Amniotic epithelial cell (primary cell): ENCODE measurements at regions not wholly inside any gene's neighbourhood (a gene's known extent, or its start where the extent isn't known, plus 50 kb on each side); places are given as distances from the start of the nearest gene placed in this dataset.

Experiments
- DNase-seq: peaks from one replicate; pipeline ENCODE4 v3.0.0-alpha.2; 2010; ENCODE audit warnings: low read depth

- no peak for DNase-seq
Observed at GRCh38 chr3:55242921-55243320, 244.2 kb downstream of the WNT5A start.

- no peak for DNase-seq
Observed at GRCh38 chr3:55241098-55241497, 246.0 kb downstream of the WNT5A start.

GRCh38 chr3:55235416-55235815 is 251.7 kb downstream of the WNT5A start:
- no peak for DNase-seq

- DNase-seq, result no peak
Observed at GRCh38 chr3:55226696-55227095, 260.4 kb downstream of the WNT5A start.

GRCh38 chr3:55218577-55218976 is 268.5 kb downstream of the WNT5A start:
- DNase-seq, result no peak

- no peak for DNase-seq
Observed at GRCh38 chr3:55207744-55208143, 279.4 kb downstream of the WNT5A start.

- no peak for DNase-seq
Observed at GRCh38 chr3:55205990-55206389, 278.1 kb upstream of the LRTM1 start.

GRCh38 chr3:55204417-55204816 is 276.6 kb upstream of the LRTM1 start:
- DNase-seq, result peak; percentile 99

GRCh38 chr3:55203546-55203945 is 275.7 kb upstream of the LRTM1 start:
- peak; percentile 85 for DNase-seq

- peak; percentile 80 for DNase-seq
Observed at GRCh38 chr3:55203006-55203405, 275.1 kb upstream of the LRTM1 start.

- peak; percentile 94 for DNase-seq
Observed at GRCh38 chr3:55202326-55202725, 274.5 kb upstream of the LRTM1 start.

GRCh38 chr3:55201779-55202178 is 273.9 kb upstream of the LRTM1 start:
- no peak for DNase-seq

- DNase-seq, result no peak
Observed at GRCh38 chr3:55200906-55201305, 273.0 kb upstream of the LRTM1 start.

- DNase-seq, result peak; percentile 99
Observed at GRCh38 chr3:55198554-55198953, 270.7 kb upstream of the LRTM1 start.

GRCh38 chr3:55197021-55197420 is 269.2 kb upstream of the LRTM1 start:
- DNase-seq, result no peak

GRCh38 chr3:55196495-55196894 is 268.6 kb upstream of the LRTM1 start:
- no peak for DNase-seq

- DNase-seq, result no peak
Observed at GRCh38 chr3:55194376-55194775, 266.5 kb upstream of the LRTM1 start.

GRCh38 chr3:55191911-55192775 is 264.3 kb upstream of the LRTM1 start:
- peak; percentile 98 for DNase-seq

- DNase-seq, result peak; percentile 90
Observed at GRCh38 chr3:55190331-55190730, 262.5 kb upstream of the LRTM1 start.

- peak; percentile 95 for DNase-seq
Observed at GRCh38 chr3:55189359-55189801, 261.5 kb upstream of the LRTM1 start.

GRCh38 chr3:55185380-55185779 is 257.5 kb upstream of the LRTM1 start:
- peak; percentile 91 for DNase-seq

GRCh38 chr3:55183201-55183600 is 255.3 kb upstream of the LRTM1 start:
- DNase-seq, result no peak

- DNase-seq, result no peak
Observed at GRCh38 chr3:55180936-55181535, 253.2 kb upstream of the LRTM1 start.

- no peak for DNase-seq
Observed at GRCh38 chr3:55180161-55180560, 252.3 kb upstream of the LRTM1 start.
